Heart left ventricle (tissue), 13 donors: ENCODE measurements at regions not wholly inside any gene's neighbourhood (a gene's known extent, or its start where the extent isn't known, plus 50 kb on each side); places are given as distances from the start of the nearest gene placed in this dataset.

Experiments used
- POLR2A ChIP-seq, 2 donors: fragments of 450-650 bp; IDR thresholded peaks; one replicate each; pipeline ENCODE4 v1.6.1; 2017; ENCODE audit warnings: antibody characterized with exemption in 2 of 2, mild to moderate bottlenecking in 2 of 2, moderate library complexity in 2 of 2
- TF ChIP-seq, protein P1 (sequence below), 12 donors: fragments of 200-600 bp; sonication (generic) in 4 of 12; IDR thresholded peaks; one replicate each; pipeline versions ENCODE4 v1.5.0 to v1.8.0; 2018 to 2022; ENCODE audit warnings: antibody characterized with exemption in 12 of 12, mild to moderate bottlenecking in 5 of 12
- donor health status: ischemic (EF 13 %, LVEDD 7.1; RV severe dilation, severe dysfunction).
- donor health status: DM: no; HTN: yes; CAD: no.
- donor health status: DM: no; HTN: no; CAD: no.
- donor health status: ischemic (EF 25% LVEDD 6.9; RV normal size, moderate dysfunction).
- donor health status: ischemic (EF 25% LVEDD 5.7; RV mildly dilated, moderate dysfunction).
- donor health status: ischemic (EF 35%, LVEDD 5.7; RV mildly dilated, moderate dysfunction).
- donor health status: nonischemic (EF 11% LVEDD 7.7; RV severe dilation, severe dysfunction).
- donor health status: DM: yes; HTN: yes; CAD: no.
- donor health status: PGD.
- donor health status: ischemic (EF 29% LVEDD 5.4; RV normal size, mild dysfunction).
- donor health status: nonischemic (EF 23%, LVEDD 6.1; RV moderate dilation, normal function).

DNA sequence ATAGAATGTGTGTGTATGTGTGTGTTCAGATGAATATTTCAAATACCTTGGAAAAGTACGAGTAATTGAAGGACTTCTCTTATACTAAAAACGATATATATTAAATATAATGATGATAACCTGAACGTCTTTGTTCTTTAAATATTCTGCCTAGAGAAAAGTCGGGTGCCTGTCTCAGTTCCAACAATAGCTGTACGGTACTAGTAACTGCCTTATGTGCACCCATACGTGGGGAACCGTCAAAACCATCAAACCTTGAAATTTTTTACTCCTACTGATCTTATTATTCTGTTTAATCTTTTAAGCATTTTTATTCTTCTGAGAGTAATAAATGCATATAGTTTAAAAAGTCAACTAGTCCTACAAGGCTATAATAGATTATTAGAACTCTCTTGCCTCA lies 1045.7 kb downstream of the C4orf33 start:
- TF ChIP-seq, protein P1, sequence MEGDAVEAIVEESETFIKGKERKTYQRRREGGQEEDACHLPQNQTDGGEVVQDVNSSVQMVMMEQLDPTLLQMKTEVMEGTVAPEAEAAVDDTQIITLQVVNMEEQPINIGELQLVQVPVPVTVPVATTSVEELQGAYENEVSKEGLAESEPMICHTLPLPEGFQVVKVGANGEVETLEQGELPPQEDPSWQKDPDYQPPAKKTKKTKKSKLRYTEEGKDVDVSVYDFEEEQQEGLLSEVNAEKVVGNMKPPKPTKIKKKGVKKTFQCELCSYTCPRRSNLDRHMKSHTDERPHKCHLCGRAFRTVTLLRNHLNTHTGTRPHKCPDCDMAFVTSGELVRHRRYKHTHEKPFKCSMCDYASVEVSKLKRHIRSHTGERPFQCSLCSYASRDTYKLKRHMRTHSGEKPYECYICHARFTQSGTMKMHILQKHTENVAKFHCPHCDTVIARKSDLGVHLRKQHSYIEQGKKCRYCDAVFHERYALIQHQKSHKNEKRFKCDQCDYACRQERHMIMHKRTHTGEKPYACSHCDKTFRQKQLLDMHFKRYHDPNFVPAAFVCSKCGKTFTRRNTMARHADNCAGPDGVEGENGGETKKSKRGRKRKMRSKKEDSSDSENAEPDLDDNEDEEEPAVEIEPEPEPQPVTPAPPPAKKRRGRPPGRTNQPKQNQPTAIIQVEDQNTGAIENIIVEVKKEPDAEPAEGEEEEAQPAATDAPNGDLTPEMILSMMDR (IDR thresholded peaks at IDR 0.05) = no peak
- TF ChIP-seq POLR2A (IDR thresholded peaks at IDR 0.05) = no peak
